ENCODE measurements at regions not wholly inside any gene's neighbourhood (a gene's known extent, or its start where the extent isn't known, plus 50 kb on each side); places are given as distances from the start of the nearest gene placed in this dataset.

DNA sequence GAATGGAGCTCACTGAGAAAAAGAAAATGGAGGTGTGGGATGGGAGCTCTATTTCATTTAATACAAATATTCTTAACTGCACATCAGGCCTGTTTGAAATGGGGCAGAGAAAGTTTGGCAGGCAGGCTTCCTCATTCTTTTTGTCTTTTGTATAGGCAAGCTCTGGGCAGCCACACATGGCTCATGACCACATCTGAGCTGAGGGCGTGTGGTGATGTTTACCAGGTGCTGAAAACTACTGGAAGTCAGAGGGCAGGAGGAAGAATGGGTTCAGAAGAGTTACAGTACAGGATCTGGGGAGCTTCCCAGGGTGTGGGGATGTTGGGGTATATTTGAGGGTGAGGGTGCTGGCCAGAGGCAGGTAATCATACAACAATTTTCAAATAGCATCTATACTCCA, 66.3 kb upstream of the NAV2 start:
- no peak overlapping the region for H3K4me2 ChIP-seq (ENCODE audit: insufficient read depth, low read length)
- no peak overlapping the region for H3K27ac ChIP-seq (ENCODE audit: extremely low read depth, low read depth, low read length)
- no peak overlapping the region for H2AFZ ChIP-seq (ENCODE audit: low read depth, low read length)
- TF ChIP-seq, protein P1, sequence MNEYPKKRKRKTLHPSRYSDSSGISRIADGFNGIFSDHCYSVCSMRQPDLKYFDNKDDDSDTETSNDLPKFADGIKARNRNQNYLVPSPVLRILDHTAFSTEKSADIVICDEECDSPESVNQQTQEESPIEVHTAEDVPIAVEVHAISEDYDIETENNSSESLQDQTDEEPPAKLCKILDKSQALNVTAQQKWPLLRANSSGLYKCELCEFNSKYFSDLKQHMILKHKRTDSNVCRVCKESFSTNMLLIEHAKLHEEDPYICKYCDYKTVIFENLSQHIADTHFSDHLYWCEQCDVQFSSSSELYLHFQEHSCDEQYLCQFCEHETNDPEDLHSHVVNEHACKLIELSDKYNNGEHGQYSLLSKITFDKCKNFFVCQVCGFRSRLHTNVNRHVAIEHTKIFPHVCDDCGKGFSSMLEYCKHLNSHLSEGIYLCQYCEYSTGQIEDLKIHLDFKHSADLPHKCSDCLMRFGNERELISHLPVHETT (CRISPR knock-in tag; conservative IDR thresholded peaks at IDR 0.05 in 1 of 2, IDR thresholded peaks at IDR 0.05 in 1 of 2) = no peak
- TF ChIP-seq HDAC2 (IDR thresholded peaks at IDR 0.05) = no peak
- TF ChIP-seq MYNN (IDR thresholded peaks at IDR 0.05) = no peak
- TF ChIP-seq MYNN (CRISPR knock-in tag; IDR thresholded peaks at IDR 0.05) = no peak
- TF ChIP-seq GABPB1 (CRISPR knock-in tag; IDR thresholded peaks at IDR 0.05) = no peak
- TF ChIP-seq ZNF324 (CRISPR knock-in tag; IDR thresholded peaks at IDR 0.05) = no peak
- TF ChIP-seq CUX1 (CRISPR knock-in tag; IDR thresholded peaks at IDR 0.05) = no peak
- no peak for TF ChIP-seq RFX5 (IDR thresholded peaks at IDR 0.05; ENCODE audit: low read depth, low read length)
- no peak for TF ChIP-seq XRCC4 (IDR thresholded peaks at IDR 0.05; ENCODE audit: extremely low read depth, insufficient read depth, insufficient read length)
- TF ChIP-seq SIN3A (IDR thresholded peaks at IDR 0.05; ENCODE audit: borderline replicate concordance in 2 of 2, control insufficient read depth in 1 of 2, low read depth in 2 of 2, low read length in 2 of 2) = no peak
- TF ChIP-seq ZNF12 (CRISPR knock-in tag; IDR thresholded peaks at IDR 0.05) = no peak
- no peak for TF ChIP-seq STAT5B (CRISPR knock-in tag; IDR thresholded peaks at IDR 0.05)
- TF ChIP-seq TEAD4 (IDR thresholded peaks at IDR 0.05; ENCODE audit: low read length) = no peak
- no peak for TF ChIP-seq TEAD4 (CRISPR knock-in tag; IDR thresholded peaks at IDR 0.05; ENCODE audit: borderline replicate concordance)
- TF ChIP-seq RBFOX2 (IDR thresholded peaks at IDR 0.05; ENCODE audit: low read depth, low read length) = no peak
- DNase-seq (ENCODE audit: extremely low read depth in 1 of 4, low spot score in 3 of 4) = no peak
- no peaks in the 10 kb centered on the region for H3K9me3 ChIP-seq (replicated peaks; ENCODE audit: control insufficient read depth, insufficient read depth, low read depth, low read length)
- BruUV-seq (replicated peaks) = no TSS peak
- no peak overlapping the region for H3K9ac ChIP-seq (ENCODE audit: insufficient read depth in 1 of 2, low read depth in 2 of 2, low read length in 2 of 2)
- H3K4me1 ChIP-seq (replicated peaks in 1 of 2; ENCODE audit: control insufficient read depth in 2 of 2, insufficient read depth in 2 of 2, low read length in 2 of 2) = no peaks in the 10 kb centered on the region
- no peak for FAIRE-seq
- peaks cover 0 to 3% of the 10 kb centered on the region in 2 experiments; a peak in 1 of 5 replicates for H3K27me3 ChIP-seq (ENCODE audit: control insufficient read depth in 2 of 2, insufficient read depth in 2 of 2, low read length in 2 of 2)
- intact Hi-C loops (cut with micrococcal nuclease) = no loop called here
- POLR2A ChIA-PET = interaction anchor here (0.6 kb wide), 1 partner anchor 11 kb away, joined by 4 read pairs; no protein-coding TSS in a partner anchor
- ATAC-seq = no peak
- no peaks in the 10 kb centered on the region for H3K36me3 ChIP-seq (ENCODE audit: control insufficient read depth, insufficient read depth, low read length)
- H4K20me1 ChIP-seq (replicated peaks; ENCODE audit: control insufficient read depth, insufficient read depth, low read length) = no peaks in the 10 kb centered on the region
- CTCF ChIA-PET (ENCODE audit: low intra/inter-chr PET ratio) = no interaction called here
- no peak overlapping the region for H3K4me3 ChIP-seq
- H3K79me2 ChIP-seq (ENCODE audit: control insufficient read depth, insufficient read depth, low read length) = no peaks in the 10 kb centered on the region
- in situ Hi-C loops (cut with MboI) = no loop called here
- no peaks in the 10 kb centered on the region for H3K9me1 ChIP-seq (ENCODE audit: control insufficient read depth, insufficient read depth, low read length)
- WGBS (ENCODE audit: insufficient coverage, low coverage, missing lambda C conversion rate) = 0% methylated on average over 1 of the region's 1 CpG
